Suppressor macrophage treated with lipopolysaccharide for 4 hours (primary cell): ENCODE measurements at regions not wholly inside any gene's neighbourhood (a gene's known extent, or its start where the extent isn't known, plus 50 kb on each side); places are given as distances from the start of the nearest gene placed in this dataset.

Source experiments
- DNase-seq: peaks from one replicate; pipeline ENCODE4 v3.0.0-alpha.2; 2020

DNA sequence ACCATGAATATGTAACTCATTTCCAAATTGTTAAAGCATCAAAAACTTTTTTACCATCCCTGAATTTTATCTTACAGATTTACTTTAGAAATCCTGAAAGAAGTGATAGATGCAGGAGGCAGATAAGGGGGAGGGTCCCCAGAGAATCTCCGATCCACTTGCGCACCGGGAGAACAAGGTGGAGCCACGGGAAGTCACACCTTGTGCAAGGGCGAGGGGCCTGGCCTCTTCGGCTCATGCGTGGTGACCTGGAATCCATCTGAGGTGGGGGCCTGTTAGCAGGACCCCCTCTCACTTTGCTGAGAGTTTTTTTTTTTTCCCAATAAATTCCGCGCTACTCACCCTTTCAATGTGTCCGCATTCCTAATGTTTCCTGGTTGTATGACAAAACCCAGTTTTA is 80.2 kb upstream of the CDKN3 start:
- no peak for DNase-seq

- DNase-seq: no peak
These were observed 79.4 kb upstream of the CDKN3 start for GRCh38 chr14:54317391-54317790.

DNA sequence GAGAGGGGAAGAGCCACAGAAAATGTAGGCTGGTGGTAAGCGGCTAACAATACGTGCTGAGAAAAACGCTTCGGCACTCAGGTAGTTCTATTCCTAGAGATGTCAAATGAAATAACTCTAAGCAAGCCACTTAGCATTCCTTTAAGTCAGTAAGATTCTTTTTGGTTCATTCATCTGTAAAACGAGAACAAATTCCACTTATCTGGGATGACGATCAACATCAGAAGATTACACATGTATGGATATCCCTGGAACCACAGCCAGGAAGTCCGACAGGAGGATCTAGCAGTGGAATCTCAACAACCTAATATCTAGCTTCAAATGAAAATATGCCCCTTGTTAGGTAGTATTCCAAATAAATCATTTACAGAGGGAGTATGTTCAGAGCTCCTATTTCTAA is 74.6 kb upstream of the CDKN3 start:
- no peak for DNase-seq

DNA sequence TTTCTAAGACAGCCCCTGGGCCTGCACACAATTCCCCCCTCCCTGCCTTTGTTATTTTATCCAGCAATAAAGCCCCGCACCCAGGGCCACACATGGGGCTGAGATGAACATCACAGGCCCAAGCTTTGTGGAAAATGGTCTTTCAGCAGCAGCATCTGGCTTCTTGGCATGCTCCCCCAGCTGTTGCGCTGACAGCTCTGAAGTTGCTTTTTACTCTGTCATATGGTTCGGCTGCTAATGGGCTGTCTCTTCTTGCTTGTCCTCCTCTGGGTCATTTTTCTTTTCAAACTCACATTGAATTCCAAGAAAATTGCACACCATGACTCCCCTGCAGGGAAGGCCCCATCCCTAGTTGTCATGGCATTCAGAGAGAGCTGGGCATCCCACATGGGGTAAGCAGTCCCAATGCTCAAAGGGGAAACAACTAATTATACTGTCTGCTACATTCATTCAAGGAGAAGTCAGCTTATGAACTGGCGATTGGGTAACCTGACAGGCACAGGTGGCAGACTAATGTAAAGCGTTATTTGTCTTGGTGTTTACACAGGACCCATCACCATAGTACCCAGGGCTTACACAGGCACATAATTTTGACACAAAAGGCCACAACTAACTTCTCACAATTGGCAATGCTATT is 74.0 kb upstream of the CDKN3 start:
- DNase-seq: no peak

DNA sequence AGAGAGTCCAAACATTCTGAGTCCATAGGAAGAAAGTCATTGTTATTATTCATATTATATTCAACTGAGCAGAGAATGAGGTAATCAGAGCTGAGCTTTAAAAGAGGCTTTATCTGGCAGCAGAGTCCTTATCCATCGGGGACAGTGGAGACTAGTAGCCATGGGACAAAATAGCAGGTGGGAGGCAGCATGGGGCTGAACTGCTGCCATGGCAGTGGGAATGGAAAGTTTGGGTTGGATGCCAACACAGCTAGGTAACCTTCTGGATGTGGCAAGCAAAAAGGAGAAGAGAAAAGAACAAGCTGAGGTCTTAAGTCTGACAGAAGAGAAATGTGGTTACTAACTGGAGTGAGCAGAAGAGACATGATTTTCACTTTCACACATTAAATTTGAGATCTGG is 71.0 kb upstream of the CDKN3 start:
- DNase-seq: no peak

DNA sequence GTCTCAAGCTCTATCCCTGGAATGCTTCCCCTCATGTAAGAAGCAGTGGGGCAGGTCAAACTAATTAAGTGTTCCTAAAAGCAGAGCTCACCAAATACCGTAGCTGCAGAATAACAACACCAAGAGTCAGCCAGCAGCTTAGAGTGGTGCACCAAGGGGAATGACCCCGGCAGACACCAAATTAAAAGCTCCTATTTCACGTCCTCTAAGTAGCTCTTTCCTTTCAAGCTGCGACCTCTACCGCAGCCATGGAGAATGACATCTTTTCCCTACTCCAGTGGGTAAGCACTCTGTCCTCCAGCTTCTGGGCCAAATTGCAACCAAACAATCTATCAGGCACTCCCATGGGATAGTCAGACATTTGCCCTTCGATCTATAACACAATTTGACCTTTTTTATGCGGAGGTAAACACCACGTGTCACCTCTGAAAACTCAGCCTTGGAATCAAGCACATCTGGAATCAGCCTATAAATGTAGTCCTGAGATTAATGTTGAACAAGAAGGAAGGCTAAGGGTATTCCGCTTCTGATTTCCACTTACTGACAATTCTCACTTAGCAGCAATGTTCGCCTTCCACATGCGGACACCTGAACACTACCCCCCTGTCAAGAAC is 67.6 kb upstream of the CDKN3 start:
- peak; percentile 16 for DNase-seq

DNA sequence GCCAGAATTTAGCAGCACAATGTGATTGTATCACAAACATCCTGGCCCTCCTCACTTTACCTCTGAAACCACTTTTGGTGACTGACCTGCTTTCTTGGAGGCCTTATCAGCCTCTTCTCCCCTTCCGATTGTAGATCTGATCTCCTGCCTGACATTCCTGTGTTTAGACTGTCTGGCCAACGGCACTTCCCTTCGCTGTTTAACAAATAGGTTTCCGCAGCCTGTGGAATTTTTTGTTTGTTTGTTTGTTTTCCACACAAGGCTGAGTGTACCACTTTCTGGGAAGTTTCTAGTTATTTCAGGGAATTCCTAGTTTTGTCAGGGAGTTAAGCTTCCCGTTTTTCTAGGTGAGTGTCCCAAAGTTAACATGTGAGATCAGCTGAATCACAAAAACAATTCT is 65.9 kb upstream of the CDKN3 start:
- DNase-seq: no peak

DNA sequence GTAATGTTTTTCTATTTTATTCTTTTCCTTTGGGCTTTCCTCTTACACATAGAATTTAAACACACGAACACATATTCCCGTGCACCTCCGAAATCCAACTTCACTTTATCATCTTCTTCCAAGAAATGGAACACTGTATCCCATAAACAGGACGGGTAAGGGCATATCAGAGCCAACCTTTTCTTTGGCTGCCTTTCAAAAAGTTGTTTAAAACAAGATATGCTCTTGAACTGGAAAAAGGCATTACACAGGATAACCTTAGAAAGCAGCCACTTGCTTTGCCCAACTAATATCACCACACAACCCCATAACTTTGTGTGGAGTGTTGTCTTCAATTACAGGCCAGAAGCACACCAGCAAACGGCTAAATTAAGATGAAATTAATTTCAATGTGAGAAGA is 65.3 kb upstream of the CDKN3 start:
- DNase-seq: no peak

DNA sequence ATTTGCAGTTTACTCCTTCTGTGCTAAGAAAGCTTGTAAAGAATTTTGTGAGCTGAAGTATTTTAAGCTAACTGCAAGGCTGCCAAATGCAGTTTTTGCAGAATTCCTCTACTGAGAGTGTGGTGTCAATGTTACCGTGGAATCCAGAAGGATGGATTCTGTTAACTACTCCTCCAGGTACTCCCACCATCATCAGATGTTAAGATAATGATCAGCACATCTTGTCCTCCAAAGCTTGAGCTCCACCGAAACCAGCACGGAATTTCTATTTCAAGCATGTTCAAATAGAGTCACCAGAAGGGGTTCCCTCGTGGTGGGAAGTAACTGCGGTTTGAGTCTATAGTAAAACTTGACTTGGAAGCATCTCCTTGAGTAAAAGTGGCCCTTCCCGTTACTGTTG is 64.3 kb upstream of the CDKN3 start:
- DNase-seq: no peak

GRCh38 chr14:54333511-54333910 is 63.3 kb upstream of the CDKN3 start:
- DNase-seq: no peak

DNA sequence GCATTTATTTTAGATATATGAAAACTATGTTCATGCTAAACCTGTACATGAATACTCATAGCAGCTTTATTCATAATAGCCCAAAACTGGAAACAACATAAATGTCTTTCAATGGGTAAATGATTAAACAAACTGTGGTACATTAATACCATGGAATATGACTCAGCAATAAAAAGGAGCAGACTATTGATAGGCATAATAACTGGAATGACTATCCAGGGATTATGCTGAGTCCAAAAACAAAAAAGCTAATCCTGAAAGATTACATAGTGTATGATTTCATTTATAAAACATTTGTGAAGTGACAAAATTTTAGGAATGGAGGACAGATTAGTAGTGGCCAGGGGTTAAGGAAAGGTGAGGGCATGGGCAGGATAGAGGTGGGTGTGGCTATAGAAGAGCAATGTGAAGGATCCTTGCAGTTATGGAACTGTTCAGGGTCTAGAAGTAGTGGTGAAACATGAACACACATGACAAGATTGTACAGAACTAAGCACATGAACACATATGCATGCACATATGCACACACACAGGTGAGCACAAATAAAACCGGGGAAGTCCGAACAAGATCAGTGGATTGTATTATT is 61.1 kb upstream of the CDKN3 start:
- DNase-seq: no peak

- no peak for DNase-seq
These were observed 59.5 kb upstream of the CDKN3 start for GRCh38 chr14:54337314-54337713.

GRCh38 chr14:54338696-54339317 is 58.0 kb upstream of the CDKN3 start:
- DNase-seq: no peak

GRCh38 chr14:54339771-54340170 is 57.0 kb upstream of the CDKN3 start:
- DNase-seq: no peak

DNA sequence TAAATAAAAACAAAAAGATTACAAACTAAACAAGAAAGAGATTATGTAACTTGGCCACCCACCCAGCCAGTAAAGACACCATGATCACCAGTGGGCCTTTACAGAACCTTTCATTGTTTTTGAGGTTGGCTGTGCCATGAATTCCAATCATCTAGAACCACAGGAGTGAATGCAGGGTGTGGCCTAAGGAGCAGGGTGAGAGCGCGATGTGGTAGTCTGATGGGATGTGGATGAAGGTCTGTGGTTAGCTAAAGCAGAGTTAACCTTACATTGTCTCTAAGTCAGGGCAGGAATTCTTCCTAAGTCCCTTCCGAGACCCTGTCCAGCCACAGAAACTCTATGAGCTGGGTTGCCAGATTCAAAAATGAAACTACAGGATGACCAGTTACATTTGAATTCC is 54.0 kb upstream of the CDKN3 start:
- no peak for DNase-seq

- no peak for DNase-seq
These were observed 53.3 kb upstream of the CDKN3 start for GRCh38 chr14:54343272-54344121.

DNA sequence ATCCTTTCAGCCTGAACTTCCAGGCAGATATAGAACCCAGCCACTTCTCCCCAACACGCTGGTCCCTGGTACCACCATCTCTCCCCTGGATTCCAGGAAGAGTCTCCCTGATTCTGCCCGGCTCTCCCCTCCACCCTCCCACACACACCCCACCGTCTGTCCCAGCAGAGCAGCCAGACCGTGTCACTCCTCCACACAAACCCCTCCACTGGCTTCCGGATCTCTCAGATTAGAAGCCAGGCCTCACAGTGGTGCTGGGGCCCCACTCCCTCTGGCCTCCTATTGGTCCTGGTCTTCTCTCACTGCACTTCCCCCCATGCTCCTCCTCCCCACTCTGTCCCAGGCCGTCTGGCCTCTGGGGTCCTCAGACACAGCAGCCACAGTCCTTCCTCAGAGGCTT is 52.4 kb upstream of the CDKN3 start:
- DNase-seq: no peak

DNA sequence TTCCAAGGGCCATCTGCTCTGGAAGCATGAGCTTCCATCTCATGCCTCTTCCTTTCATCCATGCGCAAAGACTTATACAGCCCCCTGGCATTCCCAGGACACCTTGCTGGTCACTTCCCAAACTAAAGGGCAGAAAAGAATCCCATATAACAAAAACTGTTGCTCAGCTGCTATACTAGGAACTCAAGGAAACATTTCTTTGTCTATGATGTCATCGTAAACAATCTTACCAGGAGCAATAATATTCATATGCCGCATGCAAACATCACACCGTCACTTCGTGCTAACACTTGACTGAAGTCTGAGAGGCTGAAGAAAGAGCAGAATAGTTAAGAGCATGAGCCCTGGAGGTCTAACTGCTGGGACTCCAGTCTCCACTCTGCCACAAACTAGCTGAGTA is 50.5 kb upstream of the CDKN3 start:
- DNase-seq: no peak
